HG03280 (cell line): ENCODE measurements at regions not wholly inside any gene's neighbourhood (a gene's known extent, or its start where the extent isn't known, plus 50 kb on each side); places are given as distances from the start of the nearest gene placed in this dataset.

ENCODE experiments used
- ATAC-seq: cut with Tn5 transposase; IDR thresholded peaks from one replicate; pipeline ENCODE4 v1.9.1; 2021; ENCODE audit warnings: mild to moderate bottlenecking, moderate library complexity; ENCODE audit not compliant: unreplicated experiment

DNA sequence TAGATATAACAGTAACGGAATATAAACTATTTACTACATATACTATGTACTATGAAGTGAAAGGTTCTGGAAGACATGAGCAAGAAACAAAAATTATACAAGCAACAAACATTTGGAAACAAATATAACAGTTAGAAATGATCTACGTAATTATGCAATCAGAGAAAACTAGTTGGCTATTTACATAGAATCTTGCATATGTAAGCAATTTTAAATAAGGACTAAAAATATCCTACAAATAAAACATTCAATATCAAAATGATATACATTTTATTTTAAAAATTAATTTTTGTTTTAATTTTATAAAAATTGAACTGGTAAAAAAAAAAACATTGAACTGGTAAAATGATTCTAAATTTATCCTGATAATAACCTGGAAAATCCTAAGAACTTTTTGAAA is 642.5 kb upstream of the PCDH10 start:
- ATAC-seq, result no peak

DNA sequence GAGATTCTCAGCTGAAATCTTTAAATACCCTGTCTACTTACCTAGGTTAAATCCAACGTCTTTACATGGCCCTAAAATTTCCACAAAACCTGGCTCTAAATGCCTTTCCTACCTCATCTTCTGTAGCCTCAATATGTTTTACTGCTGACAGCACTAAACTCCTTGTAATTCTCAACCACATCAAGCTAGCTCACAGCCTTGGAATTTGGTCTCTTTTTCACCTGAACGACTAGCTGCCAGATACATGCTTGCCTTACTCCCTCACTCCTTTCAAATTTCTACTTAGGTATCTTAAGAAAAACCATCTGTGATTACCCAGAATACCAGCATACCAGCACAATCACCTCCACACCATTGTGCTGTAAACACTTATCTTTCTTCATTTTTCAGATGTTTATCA is 635.6 kb upstream of the PCDH10 start:
- no peak for ATAC-seq

DNA sequence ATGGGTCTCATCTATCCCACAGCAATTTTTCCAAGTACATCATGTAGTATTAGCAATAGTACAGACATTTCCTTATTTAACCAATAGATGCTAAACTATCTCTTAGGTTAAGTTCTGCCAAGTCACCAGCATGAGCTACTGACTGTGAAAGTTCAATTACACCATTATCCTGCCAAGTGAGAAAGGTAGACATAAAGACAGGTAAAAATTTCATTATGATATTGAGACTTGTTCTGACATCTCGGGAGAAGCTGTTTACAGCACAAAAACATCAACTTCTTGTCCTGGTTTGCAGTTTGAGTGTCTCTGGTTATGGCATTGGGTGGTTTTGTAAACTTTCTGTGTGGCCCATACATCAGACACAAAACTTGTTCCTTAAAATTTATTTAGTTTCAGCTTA is 622.4 kb upstream of the PCDH10 start:
- ATAC-seq, result no peak

DNA sequence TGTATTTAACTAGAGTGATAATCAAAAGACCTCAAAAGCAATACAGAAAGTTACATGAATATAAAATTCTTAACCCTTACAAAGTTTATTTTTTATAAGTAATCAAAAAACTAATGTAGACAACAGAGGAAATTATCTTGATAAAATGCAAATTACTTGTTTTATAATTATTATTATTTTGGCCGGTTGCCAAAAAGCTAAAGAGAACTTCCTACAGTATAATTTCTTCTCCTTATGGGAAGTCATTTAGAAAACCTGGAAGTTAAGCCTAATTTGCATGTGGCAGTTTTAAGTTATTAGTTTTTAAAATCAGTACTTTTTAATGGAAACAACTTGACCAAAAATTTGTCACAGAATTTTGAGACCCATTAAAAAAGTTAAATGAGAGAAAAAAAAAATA is 621.3 kb upstream of the PCDH10 start:
- ATAC-seq, result no peak

DNA sequence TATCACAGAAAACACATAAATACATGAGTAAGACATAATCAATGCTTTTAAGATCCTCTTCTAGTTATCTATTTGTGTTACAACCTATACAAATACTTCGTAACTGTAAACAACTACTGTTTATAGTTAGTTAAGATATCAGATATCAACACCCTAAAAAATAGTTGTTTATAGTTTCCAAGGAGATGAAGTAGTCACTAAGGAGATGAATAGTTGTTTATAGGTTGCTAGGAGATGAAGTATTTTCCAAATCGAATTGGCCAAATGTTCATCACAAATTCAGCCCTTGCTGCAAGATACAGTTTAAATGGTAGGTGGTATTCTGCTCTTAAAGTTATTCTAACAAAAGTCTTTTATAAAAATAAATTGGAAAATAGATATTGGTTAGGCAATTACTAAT is 618.2 kb upstream of the PCDH10 start:
- ATAC-seq, result no peak

- ATAC-seq, result no peak
Observed at GRCh38 chr4:132540268-132540667, 608.8 kb upstream of the PCDH10 start.

- no peak for ATAC-seq
Observed at GRCh38 chr4:132540797-132541196, 608.3 kb upstream of the PCDH10 start.

DNA sequence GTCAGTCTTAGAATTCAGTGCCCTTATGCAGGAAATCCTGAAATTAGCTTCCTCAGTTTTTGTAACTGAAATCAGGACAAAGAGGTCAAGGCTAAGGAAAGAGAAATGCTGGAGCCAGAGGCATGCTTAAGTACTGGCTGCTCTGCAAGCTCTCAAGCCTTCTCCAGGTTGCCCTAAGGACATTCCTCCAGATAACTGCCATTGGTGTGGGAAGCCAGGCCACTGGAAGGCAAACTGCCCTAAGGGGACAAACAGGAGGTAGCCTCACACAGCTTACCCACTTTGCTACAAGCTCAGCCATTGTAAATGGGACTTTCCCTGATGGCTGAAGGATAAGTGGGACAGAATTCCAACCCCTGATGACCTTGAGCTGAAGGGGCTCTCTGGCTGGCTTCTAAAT is 606.9 kb upstream of the PCDH10 start:
- ATAC-seq, result no peak

DNA sequence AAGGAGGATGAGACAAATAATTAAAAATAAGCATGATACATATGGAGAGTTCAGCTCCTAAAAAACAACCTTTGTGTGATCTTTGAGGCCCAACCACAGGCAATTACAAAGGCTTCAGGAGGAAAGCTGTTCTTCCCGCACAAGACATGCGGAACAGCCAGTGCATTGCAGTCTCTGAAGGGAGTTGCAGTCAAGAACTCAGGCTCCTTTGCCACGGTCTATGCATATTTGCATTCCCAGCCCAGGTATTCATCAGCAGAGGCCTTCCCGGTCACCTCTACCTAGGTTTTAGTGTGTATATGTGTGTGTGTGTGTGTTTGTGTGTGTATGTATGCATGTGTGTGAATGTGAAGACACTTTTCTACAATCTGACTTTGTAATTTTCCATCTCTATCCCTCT is 600.6 kb upstream of the PCDH10 start:
- no peak for ATAC-seq

GRCh38 chr4:132556316-132556715 is 592.8 kb upstream of the PCDH10 start:
- ATAC-seq, result no peak

DNA sequence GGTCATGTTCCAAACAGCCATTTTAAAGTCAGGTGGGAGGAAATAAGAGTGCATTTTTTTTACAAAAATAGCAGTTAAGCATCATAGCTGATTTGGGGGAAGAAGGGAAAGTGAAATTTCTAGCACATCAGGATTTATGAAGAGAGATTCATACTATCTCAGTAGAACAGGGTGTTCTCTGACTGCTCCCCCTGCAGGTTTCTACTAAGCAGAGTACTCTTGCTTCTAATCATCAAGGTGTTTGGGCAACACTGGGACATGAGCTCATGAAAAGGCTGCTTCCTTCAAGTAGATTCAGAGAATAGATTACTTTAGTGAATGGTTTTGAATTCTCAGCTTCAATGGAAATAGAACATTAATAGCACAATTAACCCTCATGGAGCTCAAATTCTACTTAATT is 591.4 kb upstream of the PCDH10 start:
- ATAC-seq, result no peak

DNA sequence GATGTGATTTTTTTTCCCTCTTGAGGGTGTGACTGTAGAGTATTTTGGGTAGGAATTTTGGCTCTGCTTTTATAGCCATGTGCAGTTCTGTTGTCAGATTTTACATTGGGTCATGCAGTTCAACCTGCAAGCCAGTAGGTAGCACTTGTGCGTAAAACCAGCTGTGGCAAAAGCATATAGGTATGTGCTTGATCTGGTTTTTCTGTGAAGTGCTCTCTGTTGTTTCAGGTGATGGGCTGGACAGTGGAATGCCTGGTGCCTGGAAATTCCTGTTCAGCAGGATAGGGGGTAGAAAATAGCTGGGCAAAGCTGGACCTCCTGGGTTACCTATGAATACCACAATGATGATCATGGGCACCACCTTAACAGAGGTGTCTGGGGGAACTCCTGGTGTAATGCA is 584.2 kb upstream of the PCDH10 start:
- ATAC-seq, result no peak

DNA sequence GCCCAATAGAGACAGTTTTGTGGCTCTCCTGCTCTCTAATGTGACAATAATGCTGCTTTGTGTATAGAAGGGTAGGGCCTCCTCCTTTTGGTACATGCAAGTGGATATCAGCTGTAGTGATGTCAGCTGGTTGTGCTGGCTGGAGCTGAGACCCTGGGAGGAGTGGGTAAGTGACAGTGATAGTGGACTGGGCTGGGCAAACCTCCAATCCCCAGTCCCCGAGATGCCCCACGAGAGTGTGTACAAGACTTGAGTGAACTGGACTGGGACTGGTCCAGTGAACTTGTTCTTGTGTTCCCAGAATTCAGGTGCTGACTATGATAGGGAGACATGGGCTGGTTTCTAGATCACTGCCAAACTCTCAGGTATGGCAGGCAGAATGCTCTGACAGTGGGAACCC is 583.6 kb upstream of the PCDH10 start:
- ATAC-seq, result no peak

DNA sequence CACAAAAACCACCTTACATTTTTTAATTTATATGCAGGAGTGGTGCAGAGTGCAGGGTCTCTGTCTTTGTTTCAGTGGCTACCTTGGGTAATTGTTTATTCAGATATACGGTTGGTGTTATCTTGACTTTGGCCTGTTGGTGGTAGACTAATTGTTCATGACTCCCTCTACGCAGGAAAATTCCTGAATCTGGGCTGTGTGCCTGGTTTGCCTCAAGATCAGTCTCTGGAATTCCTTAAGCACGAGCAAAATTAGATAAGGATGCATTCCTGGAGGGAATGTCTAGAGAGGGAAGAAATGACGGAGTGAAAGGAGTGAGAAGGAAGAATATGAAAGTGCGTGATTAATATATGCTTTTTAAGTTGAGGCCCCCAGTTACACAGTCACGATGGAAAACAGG is 576.9 kb upstream of the PCDH10 start:
- no peak for ATAC-seq

DNA sequence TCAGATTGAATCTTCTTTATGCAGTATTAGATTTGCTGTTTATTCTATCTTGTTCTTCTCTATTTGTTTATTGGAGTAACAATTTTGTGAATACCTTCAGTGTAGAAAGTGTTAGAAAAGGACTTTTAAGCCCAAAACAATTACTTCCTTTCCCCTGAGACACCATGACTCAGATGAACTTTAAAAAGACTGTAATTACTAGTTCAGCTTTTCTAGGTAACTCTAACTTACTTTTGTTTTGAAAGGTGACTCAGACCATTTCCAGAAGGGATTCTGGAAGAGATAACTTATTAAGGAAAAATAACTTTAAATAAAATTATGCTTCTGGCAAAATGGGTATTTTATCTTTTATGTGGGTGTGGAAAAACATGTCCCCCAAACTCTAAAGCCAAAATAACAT is 561.5 kb upstream of the PCDH10 start:
- ATAC-seq, result no peak

- no peak for ATAC-seq
Observed at GRCh38 chr4:132592340-132592739, 556.8 kb upstream of the PCDH10 start.

DNA sequence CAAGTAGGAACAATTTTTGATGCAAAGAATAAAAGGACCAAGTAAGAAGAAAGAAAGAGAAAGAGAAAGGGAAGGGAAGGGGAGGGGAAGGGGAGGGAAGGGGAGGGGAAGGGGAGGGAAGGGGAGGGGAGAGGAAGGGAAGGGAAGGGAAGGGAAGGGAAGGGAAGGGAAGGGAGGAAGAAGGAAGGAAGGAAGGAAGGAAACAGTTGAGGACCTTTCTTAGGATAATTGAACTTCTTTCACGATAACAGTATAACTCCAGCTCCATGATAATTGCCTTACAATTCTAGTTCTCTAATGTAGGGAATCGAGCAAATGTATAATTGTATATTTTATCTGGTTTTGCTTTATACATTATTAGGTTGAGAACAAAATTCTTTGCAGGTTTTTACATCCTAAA is 556.2 kb upstream of the PCDH10 start:
- ATAC-seq, result no peak

DNA sequence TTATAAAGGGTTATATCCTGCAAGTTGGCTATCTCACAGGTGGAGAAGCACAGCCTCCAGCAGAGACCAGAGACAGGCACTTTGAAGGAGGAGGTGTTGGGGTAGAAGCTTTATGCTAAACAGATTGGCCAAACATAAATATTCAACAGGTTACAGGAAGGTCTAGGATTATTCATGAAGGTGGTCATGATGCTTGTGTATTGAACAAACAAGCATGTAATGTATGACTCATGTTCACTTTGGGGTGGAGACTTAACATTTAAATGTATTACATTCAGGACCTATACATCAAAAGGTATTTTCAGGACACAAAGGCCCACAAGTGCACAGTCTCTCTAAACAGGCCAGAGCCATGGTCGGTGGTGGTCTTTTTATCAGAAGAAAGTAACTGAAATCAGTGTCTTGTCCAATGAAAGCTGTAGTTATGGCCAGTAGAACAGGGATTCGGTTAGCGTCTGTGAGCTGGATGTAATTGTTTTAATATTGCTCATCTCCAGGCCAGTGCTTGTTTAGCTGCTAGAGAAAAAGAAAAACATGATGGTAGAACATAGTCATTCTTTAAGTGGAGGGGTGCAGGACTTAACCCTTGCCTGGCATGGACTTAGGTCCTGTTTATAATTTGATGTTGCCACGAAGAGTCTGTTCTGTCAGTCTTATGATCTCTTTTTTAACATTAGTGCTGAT is 555.2 kb upstream of the PCDH10 start:
- no peak for ATAC-seq

DNA sequence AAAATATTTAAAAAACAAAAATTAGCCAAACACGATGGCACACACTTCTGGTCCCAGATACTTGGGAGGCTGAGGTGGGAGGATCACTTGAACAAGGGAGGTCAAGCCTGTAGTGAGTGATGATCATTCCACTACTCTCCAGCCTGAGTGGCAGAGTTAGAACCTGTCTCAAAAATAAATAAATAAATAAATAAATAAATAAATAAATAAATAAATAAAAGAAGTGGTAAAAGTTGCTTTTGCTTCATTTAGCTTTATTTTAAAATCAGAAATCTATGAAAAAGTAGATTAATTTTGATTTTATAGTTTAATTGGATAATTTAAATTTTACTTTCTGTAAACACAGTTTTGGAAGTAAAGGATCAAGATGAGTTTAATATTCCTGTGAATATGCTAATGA is 552.9 kb upstream of the PCDH10 start:
- ATAC-seq, result no peak

DNA sequence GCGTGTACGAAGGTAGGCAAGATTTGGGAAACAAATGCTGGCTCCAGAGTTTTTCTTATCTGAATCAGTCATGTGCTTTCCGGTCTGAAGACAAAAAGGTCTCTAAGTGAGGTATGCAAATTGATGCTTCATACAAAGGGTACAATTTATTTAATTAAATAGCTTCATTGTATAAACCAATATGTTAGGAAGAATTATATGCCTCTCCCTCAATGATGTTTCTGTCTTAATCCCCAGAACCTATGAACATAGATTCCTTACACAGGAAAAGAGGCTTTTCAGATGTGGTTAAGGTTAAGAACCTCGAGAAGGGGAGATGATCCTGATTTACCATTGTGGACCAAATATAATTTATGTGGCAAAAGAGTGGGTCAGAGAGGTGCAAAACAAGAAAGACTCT is 543.5 kb upstream of the PCDH10 start:
- ATAC-seq, result no peak

GRCh38 chr4:132614682-132615081 is 534.4 kb upstream of the PCDH10 start:
- ATAC-seq, result no peak

GRCh38 chr4:132619968-132620367 is 529.1 kb upstream of the PCDH10 start:
- ATAC-seq, result no peak

GRCh38 chr4:132642016-132642817 is 506.9 kb upstream of the PCDH10 start:
- peak; percentile 56 for ATAC-seq
